ENCODE measurements at regions not wholly inside any gene's neighbourhood (a gene's known extent, or its start where the extent isn't known, plus 50 kb on each side); places are given as distances from the start of the nearest gene placed in this dataset. TPM values are rescaled to one million over a fixed set of nuclear protein-coding genes. Genes with fewer than 3 reads are reported as not detected.

DNA sequence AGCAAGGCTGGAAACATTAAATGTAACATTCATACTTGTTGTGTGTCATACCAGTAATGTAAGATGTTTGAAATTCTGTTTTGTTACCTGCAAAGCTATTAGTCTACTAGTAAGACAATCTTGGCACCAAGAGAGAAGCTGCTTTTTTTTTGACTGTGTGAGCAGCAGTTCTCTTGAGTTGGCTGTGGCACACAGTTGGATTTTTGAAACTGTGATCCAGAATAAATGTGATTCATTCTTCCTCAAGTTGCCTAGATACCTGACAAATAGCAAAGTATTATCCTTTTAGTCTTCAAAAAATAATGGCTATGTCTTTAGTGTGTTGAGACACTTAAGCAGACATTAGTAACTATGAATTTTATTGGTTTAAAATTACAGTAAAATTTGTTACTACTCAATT, 57.2 kb upstream of the HAPLN1 start:
- H3K27ac Mint-ChIP-seq = no peak overlapping the region
- peaks cover 0 to 2% (median 0%) of the 10 kb centered on the region in 7 donors for H3K9me3 Mint-ChIP-seq
- Histone ChIP-seq H3K9me3 (replicated peaks in 1 of 2; ENCODE audit: control insufficient read depth in 1 of 2, insufficient read depth in 1 of 2, low read length in 2 of 2) (peaks cover 0 to 2% of the 10 kb centered on the region in 2 donors), H3K4me3 (replicated peaks in 1 of 3; ENCODE audit: low read depth in 2 of 3, low read length in 3 of 3) (no peak overlapping the region), H4K20me1 (ENCODE audit: insufficient read depth, low read length) (no peaks in the 10 kb centered on the region), H2AFZ (ENCODE audit: insufficient read depth, low read depth, low read length, poor library complexity, severe bottlenecking) (no peak overlapping the region), H3K9ac (ENCODE audit: insufficient read depth, low read length, poor library complexity, severe bottlenecking) (no peak overlapping the region), H3K36me3 (replicated peaks in 1 of 2; ENCODE audit: control insufficient read depth in 1 of 2, insufficient read depth in 2 of 2, low read length in 2 of 2) (no peaks in the 10 kb centered on the region), H3K27me3 (ENCODE audit: control insufficient read depth in 2 of 2, insufficient read depth in 2 of 2, low read length in 2 of 2) (no peaks in the 10 kb centered on the region), H3K4me2 (replicated peaks; ENCODE audit: extremely low read depth, low read length, poor library complexity, severe bottlenecking) (no peak overlapping the region), H3K79me2 (ENCODE audit: insufficient read depth, low read length) (no peaks in the 10 kb centered on the region), H3K4me1 (ENCODE audit: control insufficient read depth in 1 of 2, insufficient read depth in 2 of 2, low read length in 2 of 2) (no peaks in the 10 kb centered on the region), H3K27ac (ENCODE audit: low read depth in 1 of 2, low read length in 2 of 2) (no peak overlapping the region)
- no peak for DNase-seq
- no peaks in the 10 kb centered on the region for H3K36me3 Mint-ChIP-seq
- no peaks in the 10 kb centered on the region for H3K4me1 Mint-ChIP-seq
- H3K4me3 Mint-ChIP-seq = no peak overlapping the region
- intact Hi-C loops (cut with micrococcal nuclease) = no loop called here
- H3K27me3 Mint-ChIP-seq (ENCODE audit: low read depth in 3 of 3) = peaks cover 0 to 2% (median 0%) of the 10 kb centered on the region in 3 donors
- TF ChIP-seq, protein P1, sequence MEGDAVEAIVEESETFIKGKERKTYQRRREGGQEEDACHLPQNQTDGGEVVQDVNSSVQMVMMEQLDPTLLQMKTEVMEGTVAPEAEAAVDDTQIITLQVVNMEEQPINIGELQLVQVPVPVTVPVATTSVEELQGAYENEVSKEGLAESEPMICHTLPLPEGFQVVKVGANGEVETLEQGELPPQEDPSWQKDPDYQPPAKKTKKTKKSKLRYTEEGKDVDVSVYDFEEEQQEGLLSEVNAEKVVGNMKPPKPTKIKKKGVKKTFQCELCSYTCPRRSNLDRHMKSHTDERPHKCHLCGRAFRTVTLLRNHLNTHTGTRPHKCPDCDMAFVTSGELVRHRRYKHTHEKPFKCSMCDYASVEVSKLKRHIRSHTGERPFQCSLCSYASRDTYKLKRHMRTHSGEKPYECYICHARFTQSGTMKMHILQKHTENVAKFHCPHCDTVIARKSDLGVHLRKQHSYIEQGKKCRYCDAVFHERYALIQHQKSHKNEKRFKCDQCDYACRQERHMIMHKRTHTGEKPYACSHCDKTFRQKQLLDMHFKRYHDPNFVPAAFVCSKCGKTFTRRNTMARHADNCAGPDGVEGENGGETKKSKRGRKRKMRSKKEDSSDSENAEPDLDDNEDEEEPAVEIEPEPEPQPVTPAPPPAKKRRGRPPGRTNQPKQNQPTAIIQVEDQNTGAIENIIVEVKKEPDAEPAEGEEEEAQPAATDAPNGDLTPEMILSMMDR (IDR thresholded peaks at IDR 0.05) = no peak

DNA sequence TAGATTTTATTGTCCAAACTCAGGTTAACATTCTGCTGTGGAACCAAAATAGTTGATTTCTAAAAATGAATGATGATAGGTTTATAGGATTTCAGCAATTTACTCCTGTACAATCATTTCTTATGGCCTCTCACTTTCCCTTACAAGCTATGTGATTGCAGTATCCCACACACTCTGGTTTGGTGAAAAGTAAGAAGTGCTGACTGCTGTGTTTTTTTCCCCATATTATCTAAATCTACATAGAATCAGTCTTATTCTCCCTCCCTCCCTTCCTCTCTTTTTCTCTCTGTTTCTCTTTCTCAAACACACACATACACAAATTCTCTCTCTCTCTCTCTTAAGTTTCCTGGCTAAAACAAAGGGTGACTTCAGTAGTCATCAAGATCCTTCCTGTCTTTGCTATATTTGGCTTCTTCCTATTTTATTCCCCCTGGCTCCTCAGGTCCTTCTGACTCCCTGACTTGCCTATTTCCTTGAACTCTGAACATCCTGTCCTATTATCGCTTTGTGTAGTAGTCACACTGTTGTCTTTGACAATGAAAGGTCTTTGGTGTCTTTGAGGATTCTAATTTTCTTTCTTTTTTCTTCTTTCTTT, 55.9 kb upstream of the HAPLN1 start:
- H2AFZ ChIP-seq (ENCODE audit: insufficient read depth, low read depth, low read length, poor library complexity, severe bottlenecking) = no peak overlapping the region
- H3K27ac ChIP-seq (ENCODE audit: low read depth in 1 of 2, low read length in 2 of 2) = no peak overlapping the region
- Mint-ChIP-seq H3K36me3 (no peaks in the 10 kb centered on the region), H3K27ac (no peak overlapping the region), H3K9me3 (peaks cover 0 to 4% (median 2%) of the 10 kb centered on the region in 7 donors), H3K4me3 (no peak overlapping the region), H3K4me1 (no peaks in the 10 kb centered on the region), H3K27me3 (ENCODE audit: low read depth in 3 of 3) (peaks cover 0 to 2% (median 0%) of the 10 kb centered on the region in 3 donors)
- no peaks in the 10 kb centered on the region for H3K27me3 ChIP-seq (ENCODE audit: control insufficient read depth in 2 of 2, insufficient read depth in 2 of 2, low read length in 2 of 2)
- no CpG with 5 or more reads among the region's 1 CpG for WGBS (ENCODE audit: insufficient coverage)
- H3K4me2 ChIP-seq (replicated peaks; ENCODE audit: extremely low read depth, low read length, poor library complexity, severe bottlenecking) = no peak overlapping the region
- no peaks in the 10 kb centered on the region for H3K4me1 ChIP-seq (ENCODE audit: control insufficient read depth in 1 of 2, insufficient read depth in 2 of 2, low read length in 2 of 2)
- H3K79me2 ChIP-seq (ENCODE audit: insufficient read depth, low read length) = no peaks in the 10 kb centered on the region
- intact Hi-C loops (cut with micrococcal nuclease) = no loop called here
- no peak overlapping the region for H3K9ac ChIP-seq (ENCODE audit: insufficient read depth, low read length, poor library complexity, severe bottlenecking)
- H3K36me3 ChIP-seq (replicated peaks in 1 of 2; ENCODE audit: control insufficient read depth in 1 of 2, insufficient read depth in 2 of 2, low read length in 2 of 2) = no peaks in the 10 kb centered on the region
- no peak overlapping the region for H3K4me3 ChIP-seq (replicated peaks in 1 of 3; ENCODE audit: low read depth in 2 of 3, low read length in 3 of 3)
- peaks cover 0 to 2% of the 10 kb centered on the region in 2 donors for H3K9me3 ChIP-seq (replicated peaks in 1 of 2; ENCODE audit: control insufficient read depth in 1 of 2, insufficient read depth in 1 of 2, low read length in 2 of 2)
- no peak for DNase-seq
- TF ChIP-seq, protein P1 (IDR thresholded peaks at IDR 0.05) = no peak
- H4K20me1 ChIP-seq (ENCODE audit: insufficient read depth, low read length) = no peaks in the 10 kb centered on the region

Small RNA genes lying in the stretch of these regions (small RNA-seq; reads per million reads assigned to genes)
- gene RNU4-11P (ENCODE audit: insufficient read length, low read depth) = not detected

Measured in CD14-positive monocyte (primary cell).